IMR-90 (cell line): ENCODE measurements at regions not wholly inside any gene's neighbourhood (a gene's known extent, or its start where the extent isn't known, plus 50 kb on each side); places are given as distances from the start of the nearest gene placed in this dataset.

ENCODE experiments used
- ATAC-seq: fragments of 200-7000 bp; cut with Tn5 transposase; 2 replicates; pipeline ENCODE4 v1.9.1; 2020; ENCODE audit warnings: low read depth, mild to moderate bottlenecking, moderate library complexity
- BruUV-seq: library from RNA; stranded (reverse); fragments of 400-500 nt; replicated peaks from 2 replicates; lab custom pipeline; 2021; lab: Mats Ljungman, UMichigan
- CTCF ChIA-PET: fragments of 300-600 bp; formaldehyde crosslinking; extraction: SDS; loops from one replicate; lab custom pipeline; 2021; ENCODE audit warnings: antibody characterized with exemption; lab: Yijun Ruan, JAX
- POLR2A ChIA-PET: fragments of 300-600 bp; sonication (Branson Sonifier 250); formaldehyde crosslinking; loops from one replicate; lab custom pipeline; 2022; ENCODE audit warnings: antibody characterized with exemption; ENCODE audit not compliant: unreplicated experiment; lab: Charles Lee
- DNase-seq: peaks from one replicate; pipeline ENCODE4 v3.0.0; 2013
- H2AFZ ChIP-seq: replicated peaks from 2 replicates; pipeline ENCODE3; 2013; ENCODE audit warnings: low read length, mild to moderate bottlenecking; ENCODE audit not compliant: poor library complexity
- H2AK5ac ChIP-seq: 2 replicates; pipeline ENCODE4 v1.6.1; 2013; ENCODE audit warnings: low read depth, low read length, inconsistent platforms
- H2AK9ac ChIP-seq: replicated peaks from 2 replicates; pipeline ENCODE3; 2013; ENCODE audit warnings: mild to moderate bottlenecking, low read depth, low read length, moderate library complexity; ENCODE audit not compliant: poor library complexity
- H2BK120ac ChIP-seq: 2 replicates; pipeline ENCODE4 v1.6.1; 2013; ENCODE audit warnings: low read depth, low read length, inconsistent platforms
- H2BK15ac ChIP-seq: 3 replicates; pipeline ENCODE4 v1.6.1; 2013; ENCODE audit warnings: low read depth, low read length, inconsistent platforms
- H2BK20ac ChIP-seq: 2 replicates; pipeline ENCODE4 v1.6.1; 2013; ENCODE audit warnings: low read depth, mild to moderate bottlenecking, inconsistent platforms, low read length, moderate library complexity
- H2BK5ac ChIP-seq: 2 replicates; pipeline ENCODE4 v1.6.1; 2013; ENCODE audit warnings: mild to moderate bottlenecking, low read depth, low read length, inconsistent platforms; ENCODE audit not compliant: poor library complexity, severe bottlenecking
- H3K14ac ChIP-seq: replicated peaks from 2 replicates; pipeline ENCODE4 v1.6.1; 2013; ENCODE audit warnings: low read depth, low read length, inconsistent platforms
- H3K18ac ChIP-seq: 2 replicates; pipeline ENCODE4 v1.6.1; 2013; ENCODE audit warnings: low read depth, low read length, control low read depth
- H3K23ac ChIP-seq: 2 replicates; pipeline ENCODE4 v1.6.1; 2013; ENCODE audit warnings: low read depth, low read length, inconsistent platforms
- H3K27ac ChIP-seq: 2 replicates; pipeline ENCODE4 v1.5.1; 2013; ENCODE audit warnings: mild to moderate bottlenecking, control low read depth, low read length; ENCODE audit not compliant: insufficient read depth
- H3K27me3 ChIP-seq: 2 replicates; pipeline ENCODE4 v1.6.1; 2013; ENCODE audit warnings: low read length; ENCODE audit not compliant: control insufficient read depth, insufficient read depth
- H3K36me3 ChIP-seq: 2 replicates; pipeline ENCODE4 v1.6.1; 2013; ENCODE audit warnings: low read length, mixed read lengths; ENCODE audit not compliant: control insufficient read depth, insufficient read depth
- H3K4ac ChIP-seq: 2 replicates; pipeline ENCODE4 v1.6.1; 2013; ENCODE audit warnings: low read depth, low read length, inconsistent platforms
- H3K4me1 ChIP-seq: 2 replicates; pipeline ENCODE4 v1.6.1; 2013; ENCODE audit warnings: low read length, mixed read lengths; ENCODE audit not compliant: control insufficient read depth, insufficient read depth
- H3K4me2 ChIP-seq: 2 replicates; pipeline ENCODE4 v1.6.1; 2013; ENCODE audit warnings: low read depth, mild to moderate bottlenecking, control low read depth, low read length, moderate library complexity
- H3K4me3 ChIP-seq: 2 replicates; pipeline ENCODE4 v1.5.1; 2013; ENCODE audit warnings: low read depth, mild to moderate bottlenecking, control low read depth, low read length, moderate library complexity; ENCODE audit not compliant: insufficient read depth
- H3K56ac ChIP-seq: 2 replicates; pipeline ENCODE4 v1.6.1; 2013; ENCODE audit warnings: low read length, inconsistent platforms; ENCODE audit not compliant: insufficient read depth; ENCODE audit errors: extremely low read depth
- H3K79me1 ChIP-seq, 2 experiments: 2 replicates each; pipeline ENCODE4 v1.6.1; 2013; ENCODE audit warnings: low read length in 2 of 2, inconsistent platforms in 1 of 2, low read depth in 1 of 2
- H3K9ac ChIP-seq: 2 replicates; pipeline ENCODE4 v1.6.1; 2013; ENCODE audit warnings: low read depth, low read length, control low read depth
- H3K9me1 ChIP-seq: 2 replicates; pipeline ENCODE4 v1.6.1; 2013; ENCODE audit warnings: low read length, inconsistent platforms; ENCODE audit not compliant: insufficient read depth
- H3K9me3 ChIP-seq: 2 replicates; pipeline ENCODE4 v1.6.1; 2013; ENCODE audit warnings: low read length; ENCODE audit not compliant: control insufficient read depth, insufficient read depth
- H4K20me1 ChIP-seq: 2 replicates; pipeline ENCODE4 v1.6.1; 2013; ENCODE audit warnings: low read length, inconsistent platforms; ENCODE audit not compliant: insufficient read depth
- H4K5ac ChIP-seq: 2 replicates; pipeline ENCODE4 v1.6.1; 2013; ENCODE audit warnings: mild to moderate bottlenecking, low read depth, low read length, control low read depth
- H4K8ac ChIP-seq, 2 experiments: 2 replicates each; pipeline ENCODE4 v1.6.1; 2013; ENCODE audit warnings: low read depth in 2 of 2, low read length in 2 of 2, control low read depth in 1 of 2, inconsistent platforms in 1 of 2
- H4K91ac ChIP-seq: 2 replicates; pipeline ENCODE4 v1.6.1; 2013; ENCODE audit warnings: low read depth, low read length, inconsistent platforms; ENCODE audit not compliant: insufficient read depth
- BHLHE40 ChIP-seq: fragments of 150-350 bp; IDR thresholded peaks from 2 replicates; pipeline ENCODE4 v1.6.1; 2016; ENCODE audit warnings: mild to moderate bottlenecking, low read depth, low read length
- FOS ChIP-seq: fragments of 150-350 bp; IDR thresholded peaks from 2 replicates; pipeline ENCODE4 v1.6.1; 2016; ENCODE audit warnings: low read depth, low read length
- MAZ ChIP-seq: IDR thresholded peaks from 2 replicates; pipeline ENCODE4 v1.6.1; 2012; ENCODE audit warnings: low read depth, mild to moderate bottlenecking, low read length, improper control_type of control experiment, moderate library complexity, borderline replicate concordance
- WGBS, 2 experiments: methylation state at CpG; one replicate each; pipeline versions ENCODE4 v1.1.5 to v1.1.7; 2013; ENCODE audit warnings: missing lambda C conversion rate in 2 of 2; ENCODE audit not compliant: insufficient read length in 1 of 2; ENCODE audit errors: extremely low coverage in 2 of 2; 5-methylcytosine and 5-hydroxymethylcytosine counted together
- dilution Hi-C: fragments of 300-500 bp; cut with HindIII; formaldehyde crosslinking; loops from one replicate; pipeline ENCODE4 v1.14.3; 2018; ENCODE audit warnings: low sequenced_read_pairs; ENCODE audit not compliant: unreplicated experiment
- in situ Hi-C: fragments of 300-500 bp; cut with MboI; formaldehyde crosslinking; loops from 3 replicates; pipeline ENCODE4 v1.14.3; 2019; ENCODE audit warnings: low sequenced_read_pairs, inconsistent platforms, mixed read lengths
- intact Hi-C: fragments of 100-400 bp; cut with micrococcal nuclease; formaldehyde crosslinking; loops from 2 replicates; pipeline ENCODE4 v1.10.0; 2022
- TF ChIP-seq, protein P1 (sequence below): fragments of 150-350 bp; IDR thresholded peaks from 2 replicates; pipeline ENCODE4 v1.6.1; 2016; ENCODE audit warnings: low read depth, mild to moderate bottlenecking, low read length, moderate library complexity, borderline replicate concordance

- Histone ChIP-seq H2AK9ac (no peak overlapping the region), H2AFZ (no peak overlapping the region), H2BK5ac (no peak overlapping the region), H3K79me1 (no peaks in the 10 kb centered on the region), H4K5ac (no peak overlapping the region), H3K4me3 (no peak overlapping the region), H3K4me2 (no peak overlapping the region), H2BK120ac (no peak overlapping the region), H4K20me1 (no peaks in the 10 kb centered on the region), H3K4me1 (no peaks in the 10 kb centered on the region), H3K18ac (no peak overlapping the region), H3K9ac (no peak overlapping the region), H4K8ac (no peak overlapping the region), H3K4ac (no peak overlapping the region), H2BK15ac (no peak overlapping the region), H3K9me3 (no peaks in the 10 kb centered on the region), H2AK5ac (no peak overlapping the region), H3K23ac (no peak overlapping the region), H3K56ac (no peak overlapping the region), H3K9me1 (no peaks in the 10 kb centered on the region), H4K91ac (no peak overlapping the region), H3K27me3 (peaks cover 6% of the 10 kb centered on the region; the same call in 1 of the 2 replicates), H3K14ac (no peak overlapping the region), H2BK20ac (no peak overlapping the region), H3K36me3 (no peaks in the 10 kb centered on the region), H3K27ac (no peak overlapping the region)
- DNase-seq (no peak), ATAC-seq (no peak)
- no CpG with 5 or more reads among the region's 5 CpGs for WGBS, 2 experiments
- no peak for TF ChIP-seq BHLHE40
- TF ChIP-seq MAZ, result no peak
- TF ChIP-seq, protein P1, sequence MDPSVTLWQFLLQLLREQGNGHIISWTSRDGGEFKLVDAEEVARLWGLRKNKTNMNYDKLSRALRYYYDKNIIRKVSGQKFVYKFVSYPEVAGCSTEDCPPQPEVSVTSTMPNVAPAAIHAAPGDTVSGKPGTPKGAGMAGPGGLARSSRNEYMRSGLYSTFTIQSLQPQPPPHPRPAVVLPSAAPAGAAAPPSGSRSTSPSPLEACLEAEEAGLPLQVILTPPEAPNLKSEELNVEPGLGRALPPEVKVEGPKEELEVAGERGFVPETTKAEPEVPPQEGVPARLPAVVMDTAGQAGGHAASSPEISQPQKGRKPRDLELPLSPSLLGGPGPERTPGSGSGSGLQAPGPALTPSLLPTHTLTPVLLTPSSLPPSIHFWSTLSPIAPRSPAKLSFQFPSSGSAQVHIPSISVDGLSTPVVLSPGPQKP, result no peak
- no peak for TF ChIP-seq FOS
- dilution Hi-C loops (no loop called here), intact Hi-C loops (no loop called here), in situ Hi-C loops (no loop called here)
- BruUV-seq, result no TSS peak
- CTCF ChIA-PET, result no interaction called here
- POLR2A ChIA-PET, result no interaction called here
Measured at GRCh38 chrX:44459501-44459900, 83.2 kb downstream of the FUNDC1 start.
